SH-SY5Y (cell line): ENCODE measurements at regions not wholly inside any gene's neighbourhood (a gene's known extent, or its start where the extent isn't known, plus 50 kb on each side); places are given as distances from the start of the nearest gene placed in this dataset.

Source experiments
- GATA2 ChIP-seq: IDR thresholded peaks from 2 replicates; pipeline ENCODE4 v1.6.1; 2011; ENCODE audit warnings: mild to moderate bottlenecking, low read depth, low read length
- GATA3 ChIP-seq: IDR thresholded peaks from 2 replicates; pipeline ENCODE4 v1.6.1; 2011; ENCODE audit warnings: low read depth, mild to moderate bottlenecking, low read length, moderate library complexity

GRCh38 chr15:92320012-92320699 is 73.5 kb upstream of the ST8SIA2 start:
- no peak for TF ChIP-seq GATA3
- TF ChIP-seq GATA2, result no peak
